ENCODE measurements at regions not wholly inside any gene's neighbourhood (a gene's known extent, or its start where the extent isn't known, plus 50 kb on each side); places are given as distances from the start of the nearest gene placed in this dataset.
A peak's percentile ranks its signal among the peaks of the same experiment; 100 is the strongest.

GRCh38 chr17:77266891-77267341 is 126.1 kb downstream of the SEC14L1 start:
- Mint-ChIP-seq H3K4me3 (no peak overlapping the region), H3K36me3 (no peaks in the 10 kb centered on the region), H3K27me3 (no peaks in the 10 kb centered on the region), H3K27ac (no peak overlapping the region), H3K9me3 (no peaks in the 10 kb centered on the region), H3K4me1 (ENCODE audit: unreplicated experiment) (peaks cover 8% of the 10 kb centered on the region)
- DNase-seq (ENCODE audit: extremely low spot score, unreplicated experiment): no peak
- peak; percentile 28 for TF ChIP-seq CTCF (conservative IDR thresholded peaks at IDR 0.05)

- DNase-seq (ENCODE audit: extremely low spot score, unreplicated experiment): no peak
- Mint-ChIP-seq H3K4me1 (ENCODE audit: unreplicated experiment) (peaks cover 4% of the 10 kb centered on the region), H3K36me3 (no peaks in the 10 kb centered on the region), H3K9me3 (no peaks in the 10 kb centered on the region), H3K27me3 (no peaks in the 10 kb centered on the region), H3K27ac (peak overlapping the region; percentile 53), H3K4me3 (peak overlapping the region; percentile 29)
- no peak for TF ChIP-seq CTCF (conservative IDR thresholded peaks at IDR 0.05)
Measured at GRCh38 chr17:77269696-77270681, 129.2 kb downstream of the SEC14L1 start.

GRCh38 chr17:77271411-77271810 is 130.6 kb downstream of the SEC14L1 start:
- Mint-ChIP-seq H3K4me1 (ENCODE audit: unreplicated experiment) (peaks cover 11% of the 10 kb centered on the region), H3K27ac (peak overlapping the region; percentile 42), H3K36me3 (no peaks in the 10 kb centered on the region), H3K9me3 (no peaks in the 10 kb centered on the region), H3K4me3 (peak overlapping the region; percentile 54), H3K27me3 (peaks cover 5% of the 10 kb centered on the region)
- no peak for TF ChIP-seq CTCF (conservative IDR thresholded peaks at IDR 0.05)
- DNase-seq (ENCODE audit: extremely low spot score, unreplicated experiment): no peak

GRCh38 chr17:77273397-77274085 is 132.8 kb downstream of the SEC14L1 start:
- Mint-ChIP-seq H3K27ac (no peak overlapping the region), H3K9me3 (no peaks in the 10 kb centered on the region), H3K4me3 (no peak overlapping the region), H3K36me3 (no peaks in the 10 kb centered on the region), H3K4me1 (ENCODE audit: unreplicated experiment) (peaks cover 16% of the 10 kb centered on the region), H3K27me3 (peaks cover 8% of the 10 kb centered on the region)
- no peak for DNase-seq (ENCODE audit: extremely low spot score, unreplicated experiment)
- no peak for TF ChIP-seq CTCF (conservative IDR thresholded peaks at IDR 0.05)

- Mint-ChIP-seq H3K36me3 (no peaks in the 10 kb centered on the region), H3K4me1 (ENCODE audit: unreplicated experiment) (peaks cover 16% of the 10 kb centered on the region), H3K9me3 (no peaks in the 10 kb centered on the region), H3K27ac (no peak overlapping the region), H3K27me3 (peaks cover 10% of the 10 kb centered on the region), H3K4me3 (no peak overlapping the region)
- no peak for DNase-seq (ENCODE audit: extremely low spot score, unreplicated experiment)
- no peak for TF ChIP-seq CTCF (conservative IDR thresholded peaks at IDR 0.05)
Measured at GRCh38 chr17:77274096-77274845, 133.5 kb downstream of the SEC14L1 start.
